ENCODE measurements at regions not wholly inside any gene's neighbourhood (a gene's known extent, or its start where the extent isn't known, plus 50 kb on each side); places are given as distances from the start of the nearest gene placed in this dataset.

DNA sequence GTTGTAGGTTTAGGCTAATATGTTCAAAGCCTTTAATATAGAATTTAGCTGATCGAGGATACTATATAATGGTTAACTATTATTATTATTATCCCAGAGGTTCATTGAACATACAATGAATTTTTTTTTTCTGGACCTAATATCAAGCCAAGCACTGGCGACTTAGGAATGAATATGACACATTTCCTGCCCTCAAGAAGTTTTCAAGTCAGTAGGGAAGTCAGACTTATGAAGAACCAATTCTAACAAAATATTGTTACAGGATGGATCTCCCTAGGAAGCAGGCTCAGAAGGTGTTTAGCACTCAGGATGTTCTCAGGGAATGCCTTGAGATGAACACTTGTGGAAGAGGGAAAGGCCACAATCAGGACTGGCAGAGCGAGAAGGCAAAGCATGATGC, 211.8 kb upstream of the FGGY start:
- H3K4me3 ChIP-seq (ENCODE audit: low read depth, low read length) = no peak overlapping the region
- no peaks in the 10 kb centered on the region for H3K27me3 ChIP-seq (ENCODE audit: insufficient read depth, low read depth, severe bottlenecking)
- H3K9me3 ChIP-seq (ENCODE audit: severe bottlenecking) = peaks cover 4% of the 10 kb centered on the region
- H3K36me3 ChIP-seq = no peaks in the 10 kb centered on the region
- DNase-seq = no peak
- no peak for TF ChIP-seq CTCF (IDR thresholded peaks at IDR 0.05; ENCODE audit: low read depth, low read length)
- no peak overlapping the region for H3K27ac ChIP-seq

DNA sequence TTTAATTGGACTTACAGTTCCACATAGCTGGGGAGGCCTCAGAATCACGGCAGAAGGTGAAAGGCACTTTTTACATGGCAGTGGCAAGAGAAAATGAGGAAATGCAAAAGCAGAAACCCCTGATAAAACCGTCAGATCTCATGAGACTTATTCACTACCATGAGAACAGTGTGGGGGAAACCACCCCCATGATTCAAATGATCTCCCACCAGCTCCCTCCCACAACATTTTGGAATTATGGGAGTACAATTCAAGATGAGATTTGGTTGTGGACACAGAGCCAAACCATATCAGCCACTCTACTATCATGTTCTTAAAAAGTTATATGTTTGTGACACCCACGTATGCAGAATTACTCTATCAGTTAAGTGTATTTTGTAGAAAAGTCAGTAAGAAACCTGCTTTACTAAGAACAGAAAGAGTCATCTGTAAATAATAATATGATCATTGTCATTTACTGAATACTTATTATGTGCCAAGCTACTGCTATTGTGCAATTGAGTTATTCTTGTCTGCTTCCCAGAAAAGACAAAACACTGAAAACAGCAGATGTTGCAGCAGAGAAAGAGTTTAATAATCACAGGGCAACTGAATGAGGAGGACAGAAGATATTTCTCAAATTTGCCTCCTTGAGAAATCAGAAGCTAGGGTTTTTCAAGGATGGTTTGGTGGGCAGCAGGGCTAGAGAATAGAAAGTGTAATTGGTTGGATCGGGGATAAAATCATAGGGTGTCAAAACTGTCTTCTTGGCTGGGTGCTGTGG, 207.7 kb upstream of the FGGY start:
- Histone ChIP-seq H3K27me3 (ENCODE audit: insufficient read depth, low read depth, severe bottlenecking) (no peaks in the 10 kb centered on the region), H3K27ac (no peak overlapping the region), H3K36me3 (no peaks in the 10 kb centered on the region), H3K9me3 (ENCODE audit: severe bottlenecking) (peaks cover 4% of the 10 kb centered on the region), H3K4me3 (ENCODE audit: low read depth, low read length) (no peak overlapping the region)
- TF ChIP-seq CTCF (IDR thresholded peaks at IDR 0.05; ENCODE audit: low read depth, low read length) = no peak
- no peak for DNase-seq

GRCh38 chr1:59089922-59090457, 206.9 kb upstream of the FGGY start:
- Histone ChIP-seq H3K9me3 (ENCODE audit: severe bottlenecking) (peaks cover 4% of the 10 kb centered on the region), H3K36me3 (no peaks in the 10 kb centered on the region), H3K27ac (no peak overlapping the region), H3K4me3 (ENCODE audit: low read depth, low read length) (no peak overlapping the region), H3K27me3 (ENCODE audit: insufficient read depth, low read depth, severe bottlenecking) (no peaks in the 10 kb centered on the region)
- no peak for DNase-seq
- no peak for TF ChIP-seq CTCF (IDR thresholded peaks at IDR 0.05; ENCODE audit: low read depth, low read length)

DNA sequence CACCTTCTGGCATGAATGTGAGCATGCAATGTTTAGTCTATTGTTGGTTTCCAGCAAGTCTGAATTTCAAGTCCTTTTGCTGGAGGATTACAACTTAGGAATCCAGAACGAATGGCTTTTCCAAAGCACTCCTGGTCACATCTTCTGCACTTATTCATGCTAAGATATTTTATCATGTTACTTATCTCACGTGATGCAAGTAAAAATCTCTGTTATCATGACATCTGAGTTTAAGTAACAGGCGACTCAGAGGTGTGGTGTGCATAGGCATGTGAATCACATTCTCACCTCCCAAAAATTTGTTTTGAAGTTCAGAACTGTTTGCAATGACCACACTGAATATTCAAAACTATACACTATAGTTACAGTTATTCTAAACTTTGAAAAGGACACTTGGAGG, 204.8 kb upstream of the FGGY start:
- H3K36me3 ChIP-seq = no peaks in the 10 kb centered on the region
- no peak overlapping the region for H3K27ac ChIP-seq
- TF ChIP-seq CTCF (IDR thresholded peaks at IDR 0.05; ENCODE audit: low read depth, low read length) = no peak
- H3K27me3 ChIP-seq (ENCODE audit: insufficient read depth, low read depth, severe bottlenecking) = no peaks in the 10 kb centered on the region
- no peak overlapping the region for H3K4me3 ChIP-seq (ENCODE audit: low read depth, low read length)
- DNase-seq = no peak
- peaks cover 4% of the 10 kb centered on the region for H3K9me3 ChIP-seq (ENCODE audit: severe bottlenecking)

DNA sequence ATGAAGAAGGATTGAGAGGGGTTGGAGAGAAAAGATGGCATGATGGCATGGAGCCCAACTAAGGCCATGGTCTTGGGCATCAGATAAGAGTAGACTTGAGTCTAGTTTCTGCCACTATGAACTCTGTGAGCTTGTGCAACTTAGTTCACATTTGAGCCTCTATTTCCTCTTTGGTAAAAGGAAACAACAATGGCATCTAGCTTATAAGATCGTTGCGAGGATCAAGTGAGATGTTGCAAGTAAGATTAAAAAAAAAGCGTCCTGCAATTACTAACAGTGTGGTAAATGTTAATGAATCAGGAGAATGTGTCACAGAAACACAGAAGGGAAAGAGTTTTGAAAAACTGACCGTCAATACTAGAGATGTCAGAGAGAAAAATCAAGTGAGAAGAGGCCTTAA, 202.9 kb upstream of the FGGY start:
- H3K9me3 ChIP-seq (ENCODE audit: severe bottlenecking) = peaks cover 4% of the 10 kb centered on the region
- H3K27ac ChIP-seq = no peak overlapping the region
- H3K4me3 ChIP-seq (ENCODE audit: low read depth, low read length) = no peak overlapping the region
- DNase-seq = no peak
- no peaks in the 10 kb centered on the region for H3K27me3 ChIP-seq (ENCODE audit: insufficient read depth, low read depth, severe bottlenecking)
- TF ChIP-seq CTCF (IDR thresholded peaks at IDR 0.05; ENCODE audit: low read depth, low read length) = no peak
- H3K36me3 ChIP-seq = no peaks in the 10 kb centered on the region

DNA sequence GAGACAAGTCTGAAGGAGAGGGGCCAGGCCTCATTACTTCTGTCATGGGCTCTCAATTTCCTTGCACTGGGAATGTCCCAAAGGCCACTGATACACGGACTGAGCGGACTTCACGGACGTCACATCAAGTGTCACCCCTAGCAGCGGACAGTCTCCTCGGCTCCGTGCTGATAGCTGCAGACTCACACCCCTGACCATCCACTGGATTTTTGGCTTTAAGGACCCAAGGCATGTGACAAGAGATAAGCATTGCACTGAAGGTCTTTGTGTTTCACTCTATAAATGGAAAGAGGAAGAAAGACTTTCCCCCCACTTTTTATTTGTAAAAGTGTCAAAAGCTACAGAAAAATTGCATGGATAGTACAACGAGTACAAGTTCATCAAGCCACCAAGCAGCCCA, 200.4 kb upstream of the FGGY start:
- no peak for DNase-seq
- no peaks in the 10 kb centered on the region for H3K9me3 ChIP-seq (ENCODE audit: severe bottlenecking)
- no peak overlapping the region for H3K27ac ChIP-seq
- no peaks in the 10 kb centered on the region for H3K36me3 ChIP-seq
- no peaks in the 10 kb centered on the region for H3K27me3 ChIP-seq (ENCODE audit: insufficient read depth, low read depth, severe bottlenecking)
- H3K4me3 ChIP-seq (ENCODE audit: low read depth, low read length) = no peak overlapping the region
- TF ChIP-seq CTCF (IDR thresholded peaks at IDR 0.05; ENCODE audit: low read depth, low read length) = no peak
